OCI-LY3 (cell line): ENCODE measurements at regions not wholly inside any gene's neighbourhood (a gene's known extent, or its start where the extent isn't known, plus 50 kb on each side); places are given as distances from the start of the nearest gene placed in this dataset.
"Not testable (repeated sequence)": the region's sequence is repeated elsewhere in the genome, so short reads cannot be mapped to it uniquely, and the experiment has no call there.

ENCODE experiments used
- H2AFZ ChIP-seq: fragments of 200-600, 300-600 bp; shearing (Covaris generic); 2 replicates; pipeline ENCODE4 v1.6.0; 2014; ENCODE audit warnings: antibody characterized with exemption, low read depth, low read length
- H3K27ac ChIP-seq: fragments of 200-600, 300-600 bp; sonication (generic); 2 replicates; pipeline ENCODE4 v1.5.1; 2014; ENCODE audit warnings: mild to moderate bottlenecking, low read length, moderate library complexity, mixed read lengths
- H3K27me3 ChIP-seq: fragments of 200-600, 300-600 bp; sonication (generic); 2 replicates; pipeline ENCODE4 v1.6.1; 2014; ENCODE audit warnings: low read depth, low read length, mixed read lengths
- H3K36me3 ChIP-seq: fragments of 200-600, 300-600 bp; sonication (generic); replicated peaks from 2 replicates; pipeline ENCODE3; 2014; ENCODE audit warnings: low read depth, low read length, mixed read lengths
- H3K4me1 ChIP-seq: fragments of 300-600, 200-600 bp; sonication (generic); 2 replicates; pipeline ENCODE4 v1.6.1; 2014; ENCODE audit warnings: low read length, mixed read lengths
- H3K4me2 ChIP-seq: fragments of 200-600, 300-600 bp; sonication (generic); 2 replicates; pipeline ENCODE4 v1.6.1; 2014; ENCODE audit warnings: low read length, mixed read lengths
- H3K4me3 ChIP-seq: fragments of 300-600, 200-600 bp; sonication (generic); 2 replicates; pipeline ENCODE4 v1.5.1; 2014; ENCODE audit warnings: antibody characterized with exemption, mild to moderate bottlenecking, low read length, moderate library complexity
- H3K79me2 ChIP-seq: fragments of 300-600, 200-600 bp; shearing (Covaris generic); 2 replicates; pipeline ENCODE4 v1.6.1; 2014; ENCODE audit warnings: mild to moderate bottlenecking, low read length, mixed read lengths
- H3K9ac ChIP-seq: fragments of 300-600, 200-600 bp; shearing (Covaris generic); 2 replicates; pipeline ENCODE4 v1.6.0; 2014; ENCODE audit warnings: mild to moderate bottlenecking, low read length, moderate library complexity
- H3K9me3 ChIP-seq: fragments of 200-600, 300-600 bp; shearing (Covaris generic); 2 replicates; pipeline ENCODE4 v1.6.1; 2014; ENCODE audit warnings: low read length, mixed read lengths; ENCODE audit not compliant: insufficient read depth
- H4K20me1 ChIP-seq: fragments of 200-600, 300-600 bp; sonication (generic); 2 replicates; pipeline ENCODE4 v1.6.1; 2016; ENCODE audit warnings: low read length, mixed read lengths; ENCODE audit not compliant: insufficient read depth
- CTCF ChIP-seq: fragments of 200-600, 300-600 bp; sonication (generic); IDR thresholded peaks from 2 replicates; pipeline ENCODE4 v1.5.1; 2014; ENCODE audit warnings: antibody characterized with exemption, low read length, low read depth
- EZH2phosphoT487 ChIP-seq: fragments of 200-600 bp; shearing (Covaris generic); IDR thresholded peaks from 2 replicates; pipeline ENCODE4 v1.6.1; 2018; ENCODE audit warnings: antibody characterized with exemption, mixed run types, low read depth

- no peak overlapping the region for H3K27ac ChIP-seq
- no peak overlapping the region for H2AFZ ChIP-seq
Measured at GRCh38 chr10:9052767-9053166, 998.3 kb downstream of the GATA3 start.

GRCh38 chr10:9056521-9056920 lies 1002.0 kb downstream of the GATA3 start:
- TF ChIP-seq CTCF, result no peak
- TF ChIP-seq EZH2phosphoT487, result no peak
- Histone ChIP-seq H4K20me1 (no peaks in the 10 kb centered on the region), H3K4me3 (no peak overlapping the region), H3K27me3 (no peaks in the 10 kb centered on the region), H3K9me3 (no peaks in the 10 kb centered on the region), H3K9ac (no peak overlapping the region), H2AFZ (no peak overlapping the region), H3K79me2 (no peaks in the 10 kb centered on the region), H3K4me1 (no peaks in the 10 kb centered on the region), H3K36me3 (no peaks in the 10 kb centered on the region), H3K4me2 (no peak overlapping the region), H3K27ac (no peak overlapping the region)

More at GRCh38 chr10:9052767-9053166, 998.3 kb downstream of the GATA3 start:
- no peaks in the 10 kb centered on the region for H3K4me1 ChIP-seq
- H3K4me3 ChIP-seq, result no peak overlapping the region
- no peaks in the 10 kb centered on the region for H3K27me3 ChIP-seq
- no peak overlapping the region for H3K4me2 ChIP-seq
- no peak for TF ChIP-seq CTCF
- TF ChIP-seq EZH2phosphoT487, result no peak
- H3K9ac ChIP-seq, result no peak overlapping the region
- H3K79me2 ChIP-seq, result no peaks in the 10 kb centered on the region
- H4K20me1 ChIP-seq, result no peaks in the 10 kb centered on the region
- H3K36me3 ChIP-seq, result no peaks in the 10 kb centered on the region
- H3K9me3 ChIP-seq, result no peaks in the 10 kb centered on the region

GRCh38 chr10:9057293-9057692 lies 1002.8 kb downstream of the GATA3 start:
- not testable (repeated sequence) for H2AFZ ChIP-seq, H3K36me3 ChIP-seq, H3K27me3 ChIP-seq, H3K4me1 ChIP-seq, H3K9me3 ChIP-seq, H3K27ac ChIP-seq, H3K9ac ChIP-seq, H3K4me2 ChIP-seq, H3K79me2 ChIP-seq, H3K4me3 ChIP-seq, H4K20me1 ChIP-seq

- no peaks in the 10 kb centered on the region for H3K4me1 ChIP-seq
- H4K20me1 ChIP-seq, result no peaks in the 10 kb centered on the region
- TF ChIP-seq CTCF (no peak), EZH2phosphoT487 (no peak)
- H3K27ac ChIP-seq, result no peak overlapping the region
- H3K27me3 ChIP-seq, result no peaks in the 10 kb centered on the region
- no peaks in the 10 kb centered on the region for H3K79me2 ChIP-seq
- no peak overlapping the region for H3K9ac ChIP-seq
- no peak overlapping the region for H3K4me2 ChIP-seq
- H2AFZ ChIP-seq, result no peak overlapping the region
- no peaks in the 10 kb centered on the region for H3K9me3 ChIP-seq
- no peak overlapping the region for H3K4me3 ChIP-seq
- H3K36me3 ChIP-seq, result no peaks in the 10 kb centered on the region
Measured at GRCh38 chr10:9060314-9060713, 1005.8 kb downstream of the GATA3 start.

- H3K4me1 ChIP-seq, result no peaks in the 10 kb centered on the region
- no peak overlapping the region for H2AFZ ChIP-seq
- H3K9ac ChIP-seq, result no peak overlapping the region
- no peak for TF ChIP-seq CTCF
- TF ChIP-seq EZH2phosphoT487, result no peak
- no peaks in the 10 kb centered on the region for H4K20me1 ChIP-seq
- no peak overlapping the region for H3K4me2 ChIP-seq
- H3K9me3 ChIP-seq, result no peaks in the 10 kb centered on the region
- no peak overlapping the region for H3K27ac ChIP-seq
- no peak overlapping the region for H3K4me3 ChIP-seq
- no peaks in the 10 kb centered on the region for H3K79me2 ChIP-seq
- H3K36me3 ChIP-seq, result no peaks in the 10 kb centered on the region
- H3K27me3 ChIP-seq, result no peaks in the 10 kb centered on the region
Measured at GRCh38 chr10:9061871-9062270, 1007.4 kb downstream of the GATA3 start.
